ENCODE measurements at regions not wholly inside any gene's neighbourhood (a gene's known extent, or its start where the extent isn't known, plus 50 kb on each side); places are given as distances from the start of the nearest gene placed in this dataset.

DNA sequence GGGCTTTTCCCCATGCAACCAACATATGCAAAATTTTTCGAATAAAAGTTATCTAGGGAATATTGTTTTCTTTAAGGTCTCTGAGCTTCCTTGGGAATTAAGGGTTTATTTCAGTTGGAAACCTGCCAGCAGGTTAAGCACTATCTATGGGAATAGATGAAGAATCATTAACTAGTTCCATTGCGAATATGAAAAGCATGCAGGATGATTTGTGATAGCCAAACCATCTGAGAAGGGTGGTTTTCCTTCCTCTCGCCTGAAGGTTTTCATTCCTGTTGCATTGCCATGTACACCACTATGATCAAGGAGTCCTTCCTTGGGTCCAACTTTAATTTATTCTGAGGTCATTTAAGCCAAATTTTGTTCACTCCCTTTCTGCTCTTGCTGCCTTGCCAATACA is 184.9 kb downstream of the NR2F2 start:
- no peak overlapping the region for H3K4me3 Mint-ChIP-seq
- H3K36me3 Mint-ChIP-seq, result no peaks in the 10 kb centered on the region
- no peak overlapping the region for H3K27ac Mint-ChIP-seq
- H3K9me3 Mint-ChIP-seq, result peaks cover 31% of the 10 kb centered on the region
- no peaks in the 10 kb centered on the region for H3K4me1 Mint-ChIP-seq
- peaks cover 5% of the 10 kb centered on the region for H3K27me3 Mint-ChIP-seq

- Mint-ChIP-seq H3K27ac (no peak overlapping the region), H3K27me3 (peaks cover 10% of the 10 kb centered on the region), H3K4me1 (no peaks in the 10 kb centered on the region), H3K9me3 (peaks cover 41% of the 10 kb centered on the region), H3K36me3 (no peaks in the 10 kb centered on the region), H3K4me3 (no peak overlapping the region)
Measured at GRCh38 chr15:96521386-96521785, 190.9 kb downstream of the NR2F2 start.

DNA sequence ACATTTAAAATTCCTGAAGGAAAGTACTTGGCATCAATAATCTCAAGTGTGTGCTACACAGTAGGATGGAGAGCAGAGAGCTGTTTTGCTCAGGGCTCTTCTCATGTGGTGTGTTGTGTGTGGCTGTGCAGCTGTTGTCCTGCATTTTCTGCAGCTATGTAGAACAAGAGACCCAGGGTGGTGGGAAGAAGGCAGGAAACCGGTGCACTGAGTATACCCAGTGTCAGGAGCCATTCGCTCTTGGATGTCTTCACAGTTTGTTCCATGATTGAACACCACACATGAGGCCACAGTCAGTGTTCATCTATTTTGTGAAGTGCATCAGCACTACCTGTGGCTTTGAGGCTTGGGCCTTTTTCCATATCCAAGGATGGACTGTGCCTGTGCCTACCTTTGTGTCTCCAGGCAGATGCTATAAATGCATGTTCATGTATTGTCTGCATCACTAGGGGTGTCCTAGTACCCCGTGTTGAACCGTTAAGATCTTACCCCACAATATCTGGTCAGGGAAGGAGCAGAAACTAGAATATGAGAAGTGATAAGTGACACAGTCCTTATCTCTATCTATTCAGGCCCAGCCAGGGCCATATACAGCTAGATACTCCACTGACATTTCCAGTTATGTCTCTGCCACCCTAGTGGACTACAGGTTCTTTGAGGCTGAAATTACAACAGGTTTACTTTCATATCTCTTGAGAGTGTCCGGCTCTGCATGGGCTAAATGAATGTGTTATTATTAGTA is 194.3 kb downstream of the NR2F2 start:
- Mint-ChIP-seq H3K27ac (no peak overlapping the region), H3K27me3 (peaks cover 5% of the 10 kb centered on the region), H3K4me3 (no peak overlapping the region), H3K9me3 (peaks cover 20% of the 10 kb centered on the region), H3K4me1 (no peaks in the 10 kb centered on the region), H3K36me3 (no peaks in the 10 kb centered on the region)

DNA sequence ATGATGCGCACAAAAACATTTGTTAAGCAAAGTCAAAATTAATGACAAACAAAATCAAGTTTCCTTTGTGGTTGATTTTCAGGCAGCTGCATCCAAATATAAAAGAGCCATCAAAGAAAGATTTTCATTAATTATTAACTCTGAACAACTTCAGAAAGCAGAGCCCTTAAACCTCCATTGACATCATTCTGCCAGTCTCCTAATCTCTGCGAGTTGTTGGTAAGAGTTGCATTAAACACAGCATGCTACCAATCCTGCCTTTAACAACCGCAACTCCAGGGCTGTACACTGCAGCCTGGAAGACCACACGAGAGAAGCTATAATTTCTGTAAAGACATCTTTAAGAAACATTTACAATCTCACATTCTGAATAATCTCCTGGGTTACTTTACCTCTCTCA is 204.6 kb downstream of the NR2F2 start:
- no peaks in the 10 kb centered on the region for H3K36me3 Mint-ChIP-seq
- no peaks in the 10 kb centered on the region for H3K9me3 Mint-ChIP-seq
- no peak overlapping the region for H3K4me3 Mint-ChIP-seq
- no peak overlapping the region for H3K27ac Mint-ChIP-seq
- peaks cover 10% of the 10 kb centered on the region for H3K27me3 Mint-ChIP-seq
- no peaks in the 10 kb centered on the region for H3K4me1 Mint-ChIP-seq

GRCh38 chr15:96538491-96538890 is 208.0 kb downstream of the NR2F2 start:
- H3K36me3 Mint-ChIP-seq, result no peaks in the 10 kb centered on the region
- H3K4me3 Mint-ChIP-seq, result no peak overlapping the region
- no peak overlapping the region for H3K27ac Mint-ChIP-seq
- H3K4me1 Mint-ChIP-seq, result no peaks in the 10 kb centered on the region
- peaks cover 10% of the 10 kb centered on the region for H3K27me3 Mint-ChIP-seq
- H3K9me3 Mint-ChIP-seq, result no peaks in the 10 kb centered on the region

GRCh38 chr15:96540283-96540682 is 209.8 kb downstream of the NR2F2 start:
- Mint-ChIP-seq H3K36me3 (no peaks in the 10 kb centered on the region), H3K27ac (no peak overlapping the region), H3K4me1 (no peaks in the 10 kb centered on the region), H3K4me3 (no peak overlapping the region), H3K9me3 (no peaks in the 10 kb centered on the region), H3K27me3 (peaks cover 9% of the 10 kb centered on the region)

GRCh38 chr15:96542130-96542770 is 211.8 kb downstream of the NR2F2 start:
- Mint-ChIP-seq H3K27me3 (peaks cover 6% of the 10 kb centered on the region), H3K36me3 (no peaks in the 10 kb centered on the region), H3K9me3 (no peaks in the 10 kb centered on the region), H3K27ac (no peak overlapping the region), H3K4me3 (no peak overlapping the region), H3K4me1 (no peaks in the 10 kb centered on the region)

DNA sequence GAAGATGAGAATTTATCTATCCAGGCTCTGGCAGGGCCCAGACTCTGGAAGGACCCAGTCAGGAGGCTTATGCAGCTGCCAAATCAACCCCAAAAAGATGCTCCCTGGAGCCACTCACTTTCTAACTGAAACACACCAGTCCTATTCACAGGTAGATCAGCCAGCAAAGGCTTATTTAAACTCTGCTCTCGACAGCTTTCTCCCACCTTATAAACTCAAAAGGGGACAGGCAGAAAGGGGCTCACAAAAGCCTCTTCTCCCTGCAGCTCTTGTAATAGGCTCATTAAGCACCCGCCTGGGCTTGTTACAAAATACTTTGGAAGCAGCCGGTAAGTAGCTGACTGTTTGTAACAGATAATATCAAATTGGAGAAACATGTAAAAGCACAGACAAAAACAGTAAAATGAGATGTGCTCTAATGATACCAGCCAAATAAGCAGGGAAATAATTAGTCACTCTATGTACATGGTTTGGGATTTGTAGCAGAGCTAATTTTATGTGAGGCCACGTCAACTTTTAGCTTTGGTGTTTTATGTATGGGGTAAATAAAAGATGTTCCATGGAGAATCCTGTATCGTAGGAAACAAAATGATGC is 213.8 kb downstream of the NR2F2 start:
- Mint-ChIP-seq H3K4me3 (no peak overlapping the region), H3K27ac (no peak overlapping the region)

GRCh38 chr15:96549136-96549535 is 218.6 kb downstream of the NR2F2 start:
- Mint-ChIP-seq H3K9me3 (no peaks in the 10 kb centered on the region), H3K27ac (no peak overlapping the region), H3K27me3 (peaks cover 4% of the 10 kb centered on the region), H3K36me3 (no peaks in the 10 kb centered on the region), H3K4me1 (no peaks in the 10 kb centered on the region), H3K4me3 (no peak overlapping the region)

More for the DNA sequence above, 213.8 kb downstream of the NR2F2 start:
- Mint-ChIP-seq H3K36me3 (no peaks in the 10 kb centered on the region), H3K4me1 (no peaks in the 10 kb centered on the region), H3K9me3 (no peaks in the 10 kb centered on the region), H3K27me3 (peaks cover 3% of the 10 kb centered on the region)

GRCh38 chr15:96551196-96551595 is 220.7 kb downstream of the NR2F2 start:
- no peaks in the 10 kb centered on the region for H3K36me3 Mint-ChIP-seq
- no peak overlapping the region for H3K27ac Mint-ChIP-seq

DNA sequence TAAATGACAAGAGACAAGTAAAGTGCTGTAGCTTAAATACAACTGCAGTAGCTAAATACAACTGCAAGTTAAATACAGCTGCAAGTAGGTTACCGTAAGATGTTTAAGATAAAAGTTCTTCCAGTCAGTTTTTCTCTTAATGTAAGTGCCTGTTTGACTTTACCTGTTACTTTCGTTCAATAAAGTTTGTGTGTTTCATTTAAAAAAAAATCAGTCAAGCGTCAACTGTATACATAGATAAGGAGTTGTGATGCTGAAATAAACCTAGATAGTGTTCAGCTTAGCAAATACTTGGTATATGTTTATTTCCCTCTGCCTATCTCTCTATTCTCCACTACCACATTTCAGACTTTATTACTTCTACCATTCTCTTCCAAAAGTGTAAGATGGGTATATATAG is 221.2 kb downstream of the NR2F2 start:
- Mint-ChIP-seq H3K4me3 (no peak overlapping the region), H3K4me1 (no peaks in the 10 kb centered on the region), H3K27me3 (peaks cover 7% of the 10 kb centered on the region), H3K36me3 (no peaks in the 10 kb centered on the region), H3K27ac (no peak overlapping the region), H3K9me3 (peaks cover 6% of the 10 kb centered on the region)

More at GRCh38 chr15:96551196-96551595, 220.7 kb downstream of the NR2F2 start:
- H3K9me3 Mint-ChIP-seq, result peaks cover 6% of the 10 kb centered on the region
- no peaks in the 10 kb centered on the region for H3K4me1 Mint-ChIP-seq
- H3K27me3 Mint-ChIP-seq, result peaks cover 5% of the 10 kb centered on the region
- H3K4me3 Mint-ChIP-seq, result no peak overlapping the region

DNA sequence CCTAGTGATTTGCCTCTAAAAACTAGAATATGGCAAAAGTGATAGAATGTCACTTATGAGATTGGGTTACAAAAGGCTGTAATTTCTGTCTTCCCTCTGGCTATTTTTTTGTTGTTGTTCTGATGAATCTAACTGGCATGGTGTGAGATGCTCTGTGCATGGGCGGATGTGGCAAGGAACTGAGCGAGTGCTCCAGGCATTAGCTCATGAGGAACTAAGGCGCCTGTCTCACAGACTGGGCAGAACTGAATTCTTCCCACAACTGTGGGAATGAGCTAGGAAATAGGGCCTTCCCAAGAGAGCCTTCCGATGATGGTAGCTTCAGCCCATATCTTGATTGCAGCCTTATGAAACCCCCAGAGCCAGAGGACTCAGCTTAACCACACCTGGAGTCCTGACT is 222.5 kb downstream of the NR2F2 start:
- Mint-ChIP-seq H3K36me3 (no peaks in the 10 kb centered on the region), H3K4me3 (no peak overlapping the region), H3K9me3 (peaks cover 6% of the 10 kb centered on the region), H3K27ac (no peak overlapping the region), H3K4me1 (no peaks in the 10 kb centered on the region), H3K27me3 (peaks cover 7% of the 10 kb centered on the region)

GRCh38 chr15:96553451-96553850 is 223.0 kb downstream of the NR2F2 start:
- Mint-ChIP-seq H3K27me3 (peaks cover 7% of the 10 kb centered on the region), H3K4me1 (no peaks in the 10 kb centered on the region), H3K27ac (no peak overlapping the region), H3K9me3 (peaks cover 6% of the 10 kb centered on the region), H3K4me3 (no peak overlapping the region), H3K36me3 (no peaks in the 10 kb centered on the region)

DNA sequence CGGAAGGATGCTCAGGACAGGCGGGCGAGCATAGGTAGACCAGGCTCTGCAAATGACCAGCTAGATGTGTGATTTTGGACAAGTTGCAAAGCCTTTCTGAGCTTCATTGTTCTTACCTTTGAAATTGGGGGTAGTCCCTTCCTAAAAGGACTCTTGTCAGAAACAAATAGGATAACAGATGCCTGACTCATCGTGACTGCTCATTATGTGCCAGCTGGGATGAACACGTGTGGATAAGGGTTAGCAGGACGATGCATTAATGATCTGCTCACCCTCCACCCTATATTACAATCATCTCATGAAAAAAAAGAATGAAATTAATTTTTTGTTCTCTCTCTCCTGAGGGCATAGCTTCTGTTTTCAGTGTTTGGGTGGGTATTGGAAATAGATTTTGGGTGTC is 223.4 kb downstream of the NR2F2 start:
- Mint-ChIP-seq H3K9me3 (peaks cover 6% of the 10 kb centered on the region), H3K36me3 (no peaks in the 10 kb centered on the region), H3K4me1 (no peaks in the 10 kb centered on the region), H3K4me3 (no peak overlapping the region), H3K27ac (no peak overlapping the region), H3K27me3 (peaks cover 8% of the 10 kb centered on the region)

- Mint-ChIP-seq H3K9me3 (peaks cover 6% of the 10 kb centered on the region), H3K36me3 (no peaks in the 10 kb centered on the region), H3K4me1 (no peaks in the 10 kb centered on the region), H3K27ac (no peak overlapping the region), H3K27me3 (peaks cover 5% of the 10 kb centered on the region), H3K4me3 (no peak overlapping the region)
Measured at GRCh38 chr15:96554541-96554940, 224.0 kb downstream of the NR2F2 start.

DNA sequence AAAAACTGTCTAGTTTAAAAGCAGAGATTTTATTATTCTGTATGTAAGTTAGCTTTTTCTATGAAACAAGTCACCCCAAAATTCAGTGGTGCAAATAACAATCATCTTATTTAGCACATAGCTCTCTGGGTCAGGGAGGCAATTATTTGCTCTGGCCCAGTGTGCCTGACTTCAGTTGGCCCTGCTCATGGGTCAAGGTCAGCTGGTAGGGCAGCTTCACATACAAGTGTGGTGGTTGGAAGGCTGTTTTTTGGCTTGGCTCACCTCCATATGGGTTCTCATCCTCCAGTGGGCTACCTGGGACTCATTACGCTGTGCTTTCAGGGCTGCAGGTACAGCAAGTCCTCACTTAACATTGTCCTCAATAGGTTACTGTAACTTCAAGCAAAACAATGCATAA is 228.6 kb downstream of the NR2F2 start:
- Mint-ChIP-seq H3K9me3 (peaks cover 6% of the 10 kb centered on the region), H3K4me3 (no peak overlapping the region), H3K27ac (no peak overlapping the region), H3K36me3 (no peaks in the 10 kb centered on the region), H3K27me3 (peaks cover 5% of the 10 kb centered on the region), H3K4me1 (no peaks in the 10 kb centered on the region)

Measured in activated naive CD4-positive, alpha-beta T cell treated with anti-CD3 and anti-CD28 coated beads, Interleukin-2, amount 50 U/mL, for 24 hours (primary cell).